Mucosa of descending colon (tissue), 3 donors: ENCODE measurements at regions not wholly inside any gene's neighbourhood (a gene's known extent, or its start where the extent isn't known, plus 50 kb on each side); places are given as distances from the start of the nearest gene placed in this dataset.

Experiments
- ATAC-seq: fragments of 200-7000 bp; cut with Tn5 transposase; one replicate; pipeline ENCODE4 v1.9.1; 2020; ENCODE audit warnings: mild to moderate bottlenecking, moderate library complexity
- DNase-seq, 3 donors: peaks; one replicate each; pipeline ENCODE4 v3.0.0-alpha.2; 2020
- H3K36me3 ChIP-seq: fragments of 200-600 bp; one replicate; pipeline ENCODE4 v1.8.0; 2021; ENCODE audit warnings: low read depth, mild to moderate bottlenecking
- H3K4me1 ChIP-seq: fragments of 200-600 bp; one replicate; pipeline ENCODE4 v1.8.0; 2021; ENCODE audit warnings: low read depth, mild to moderate bottlenecking
- H3K4me3 ChIP-seq: fragments of 200-600 bp; one replicate; pipeline ENCODE4 v1.8.0; 2021; ENCODE audit warnings: mild to moderate bottlenecking
- H3K9me3 ChIP-seq: fragments of 200-600 bp; one replicate; pipeline ENCODE4 v1.8.0; 2021; ENCODE audit warnings: mild to moderate bottlenecking
- intact Hi-C, 2 donors: fragments of 100-400 bp; cut with DNase I in 1 of 2; cut with micrococcal nuclease in 1 of 2; formaldehyde crosslinking; loops; one replicate each; pipeline versions ENCODE4 v1.11.0 to v1.11.1; 2022; cut with DNase I, micrococcal nuclease
- TF ChIP-seq, protein P1 (sequence below): fragments of 200-600 bp; IDR thresholded peaks from one replicate; pipeline ENCODE4 v1.8.0; 2022; ENCODE audit warnings: antibody characterized with exemption, mild to moderate bottlenecking
- donor health status: DM: no; HTN: no; CAD: no; lungs with moderate emphysema.
- donor health status: DM: no; HTN: no; CAD: no.
- donor health status: DM: no; HTN: yes; CAD: no.

DNA sequence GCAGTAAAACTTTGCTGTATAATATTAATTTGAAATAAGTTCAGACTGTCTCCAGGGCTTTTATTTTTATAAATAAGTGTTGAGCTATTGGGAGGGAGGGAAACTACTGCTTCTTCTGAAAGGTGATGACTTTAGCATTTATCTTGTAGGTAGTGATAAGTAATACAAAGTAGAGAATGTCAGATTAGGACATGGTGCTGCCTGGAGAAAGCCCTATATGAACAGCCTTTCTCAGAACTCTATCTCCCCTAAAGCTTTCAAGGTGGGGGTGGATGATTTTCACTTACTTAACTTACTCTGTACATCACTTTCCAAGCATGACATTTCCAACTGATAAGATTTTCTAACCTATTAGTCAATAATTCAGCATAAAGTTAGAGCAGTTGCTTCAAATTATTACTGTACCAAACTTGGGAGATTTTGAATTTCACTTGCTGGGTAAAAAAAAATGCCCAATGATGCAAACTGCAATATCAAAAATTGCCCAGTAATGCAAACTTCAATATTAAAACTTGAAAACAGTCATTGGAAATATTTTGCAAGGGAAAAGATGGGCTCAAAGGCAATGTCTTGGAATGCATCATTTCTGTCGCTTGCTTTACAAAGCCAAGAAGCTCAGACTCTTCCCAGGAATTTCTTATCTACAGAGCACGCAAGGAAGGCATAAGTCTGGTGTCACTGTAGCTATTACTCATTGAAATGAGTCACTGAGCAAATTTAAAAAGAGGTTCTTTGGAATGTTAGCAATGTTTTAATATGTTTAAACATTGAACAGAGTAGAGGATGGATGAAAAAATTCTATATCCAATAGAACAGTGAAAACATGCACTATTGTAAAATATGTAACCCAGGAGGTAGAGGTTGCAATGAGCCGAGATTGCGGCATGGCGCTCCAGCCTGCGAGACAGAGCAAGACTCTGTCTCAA lies 569.5 kb downstream of the PSAT1 start:
- ATAC-seq (no peak), DNase-seq (no peak)
- Histone ChIP-seq H3K9me3 (peaks cover 3% of the 10 kb centered on the region), H3K36me3 (no peaks in the 10 kb centered on the region), H3K4me3 (no peak overlapping the region), H3K4me1 (no peaks in the 10 kb centered on the region)
- TF ChIP-seq, protein P1, sequence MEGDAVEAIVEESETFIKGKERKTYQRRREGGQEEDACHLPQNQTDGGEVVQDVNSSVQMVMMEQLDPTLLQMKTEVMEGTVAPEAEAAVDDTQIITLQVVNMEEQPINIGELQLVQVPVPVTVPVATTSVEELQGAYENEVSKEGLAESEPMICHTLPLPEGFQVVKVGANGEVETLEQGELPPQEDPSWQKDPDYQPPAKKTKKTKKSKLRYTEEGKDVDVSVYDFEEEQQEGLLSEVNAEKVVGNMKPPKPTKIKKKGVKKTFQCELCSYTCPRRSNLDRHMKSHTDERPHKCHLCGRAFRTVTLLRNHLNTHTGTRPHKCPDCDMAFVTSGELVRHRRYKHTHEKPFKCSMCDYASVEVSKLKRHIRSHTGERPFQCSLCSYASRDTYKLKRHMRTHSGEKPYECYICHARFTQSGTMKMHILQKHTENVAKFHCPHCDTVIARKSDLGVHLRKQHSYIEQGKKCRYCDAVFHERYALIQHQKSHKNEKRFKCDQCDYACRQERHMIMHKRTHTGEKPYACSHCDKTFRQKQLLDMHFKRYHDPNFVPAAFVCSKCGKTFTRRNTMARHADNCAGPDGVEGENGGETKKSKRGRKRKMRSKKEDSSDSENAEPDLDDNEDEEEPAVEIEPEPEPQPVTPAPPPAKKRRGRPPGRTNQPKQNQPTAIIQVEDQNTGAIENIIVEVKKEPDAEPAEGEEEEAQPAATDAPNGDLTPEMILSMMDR: no peak
- intact Hi-C loops: no loop called here

DNA sequence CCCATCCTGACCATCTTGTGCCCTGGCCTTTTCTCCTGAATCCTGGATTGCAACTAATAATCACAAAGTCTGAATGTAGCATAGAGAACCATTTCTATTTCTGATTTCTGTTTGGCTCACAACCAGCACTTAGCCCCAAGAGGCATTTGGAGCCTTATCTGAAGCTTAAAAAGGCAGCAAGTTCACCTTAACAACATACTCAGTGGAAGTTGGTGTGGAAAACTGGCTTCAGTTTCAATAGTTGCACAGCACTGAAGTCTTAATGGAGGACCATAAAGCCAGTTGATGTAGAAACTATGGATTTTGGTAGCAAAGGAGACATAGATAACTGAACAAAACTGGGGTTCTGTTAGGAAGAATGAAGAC lies 574.1 kb downstream of the PSAT1 start:
- peaks cover 10% of the 10 kb centered on the region for H3K9me3 ChIP-seq
- ATAC-seq (no peak), DNase-seq (no peak)
- intact Hi-C loops: no loop called here
- TF ChIP-seq, protein P1: no peak
- no peaks in the 10 kb centered on the region for H3K4me1 ChIP-seq
- H3K36me3 ChIP-seq: no peaks in the 10 kb centered on the region
- H3K4me3 ChIP-seq: no peak overlapping the region

DNA sequence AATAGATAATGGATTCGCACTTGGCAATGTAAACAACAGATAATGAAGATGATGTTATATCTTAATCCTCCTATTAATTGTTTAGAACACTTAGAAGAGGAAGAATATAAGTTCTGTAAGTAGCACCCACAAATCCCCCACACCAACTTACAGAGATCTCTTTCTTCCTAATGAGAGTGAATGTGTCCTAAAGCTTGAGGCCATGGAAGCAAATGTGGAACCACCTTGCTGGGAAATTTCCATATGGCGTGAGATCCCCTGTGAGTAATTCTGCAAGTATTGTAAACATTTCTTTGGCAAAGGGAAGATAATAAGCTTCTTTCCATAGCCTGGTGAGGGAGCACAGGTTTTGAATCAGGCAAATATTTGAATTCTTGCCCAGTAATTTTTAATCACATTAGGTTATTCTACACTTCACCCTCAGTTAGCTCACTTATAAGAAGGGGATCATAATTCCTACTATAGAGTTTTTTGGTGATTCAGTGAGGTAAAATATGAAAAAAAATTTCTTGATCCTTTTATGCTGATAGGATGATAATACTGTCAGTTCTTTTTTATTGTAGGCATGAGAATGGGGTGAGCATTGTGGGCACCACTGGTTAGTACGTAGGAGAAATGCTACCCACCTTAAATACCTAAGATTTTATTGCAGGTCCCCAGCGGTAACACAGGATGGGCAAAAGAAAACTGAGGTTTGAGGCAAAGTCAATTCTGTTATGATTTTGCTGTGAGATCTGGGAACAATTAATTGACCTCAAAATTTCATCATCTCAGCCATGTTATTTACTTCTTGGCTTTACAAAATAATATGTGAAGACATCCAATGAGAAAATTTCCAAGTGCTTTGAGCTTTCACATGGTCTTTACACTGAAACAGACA lies 574.8 kb downstream of the PSAT1 start:
- ATAC-seq (no peak), DNase-seq (no peak)
- Histone ChIP-seq H3K4me3 (no peak overlapping the region), H3K4me1 (no peaks in the 10 kb centered on the region), H3K9me3 (peaks cover 10% of the 10 kb centered on the region), H3K36me3 (no peaks in the 10 kb centered on the region)
- intact Hi-C loops: no loop called here
- TF ChIP-seq, protein P1: no peak

DNA sequence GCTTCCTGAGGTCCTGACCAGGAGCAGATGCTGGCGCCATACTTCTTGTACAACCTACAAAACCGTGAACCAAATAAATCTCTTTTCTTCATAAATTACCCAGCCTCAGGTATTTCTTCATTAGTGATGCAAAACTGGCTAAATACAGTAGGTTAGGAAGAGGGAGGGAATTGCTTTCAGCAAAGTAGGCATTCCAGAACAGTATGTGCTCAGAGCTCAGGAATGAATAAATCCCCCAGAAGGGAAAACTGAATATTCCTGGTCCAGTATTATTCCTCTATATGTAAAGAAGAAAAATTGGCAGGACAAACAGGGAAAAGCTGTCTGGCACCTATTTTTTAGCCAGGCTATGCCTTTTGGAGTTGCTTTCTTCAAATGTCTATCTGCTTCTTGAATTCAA lies 577.1 kb downstream of the PSAT1 start:
- no peak overlapping the region for H3K4me3 ChIP-seq
- H3K9me3 ChIP-seq: peaks cover 10% of the 10 kb centered on the region
- H3K4me1 ChIP-seq: no peaks in the 10 kb centered on the region
- intact Hi-C loops: no loop called here
- ATAC-seq (no peak), DNase-seq (no peak)
- no peaks in the 10 kb centered on the region for H3K36me3 ChIP-seq
- TF ChIP-seq, protein P1: no peak

DNA sequence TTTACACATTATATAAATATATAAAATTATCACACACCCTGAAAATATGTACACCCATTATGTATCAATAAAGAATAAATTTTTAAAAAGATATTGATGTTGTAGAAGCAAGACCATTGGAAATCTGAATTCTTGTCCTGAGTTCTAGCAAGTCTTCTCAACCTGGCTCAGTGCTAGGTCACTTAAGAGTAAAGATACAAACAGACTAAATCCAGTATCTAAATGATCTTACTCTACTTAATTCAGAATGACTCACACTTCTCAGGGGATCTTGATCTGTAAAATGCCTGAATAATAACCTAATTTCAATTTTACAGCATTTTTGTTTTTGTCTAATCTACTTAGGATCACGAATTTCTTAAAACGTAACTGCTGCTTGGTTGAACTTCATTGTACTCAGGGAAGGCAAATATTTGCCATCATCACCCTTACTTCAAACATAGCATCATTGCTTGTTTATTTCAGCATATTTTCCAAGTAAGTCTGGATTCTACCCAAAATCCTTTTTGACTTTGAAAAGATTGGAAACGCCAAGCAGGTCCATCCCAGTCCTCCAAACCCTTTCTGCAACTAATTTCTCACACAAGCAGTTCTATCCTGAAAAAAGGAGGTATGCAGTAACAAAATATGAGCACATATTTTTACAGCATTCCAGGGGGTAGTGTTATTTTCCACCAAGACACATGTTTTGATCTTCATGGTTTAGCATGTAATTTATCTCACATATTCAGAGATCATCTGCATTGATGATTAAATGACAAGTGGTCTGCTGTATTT lies 582.6 kb downstream of the PSAT1 start:
- DNase-seq (no peak), ATAC-seq (no peak)
- no peaks in the 10 kb centered on the region for H3K36me3 ChIP-seq
- intact Hi-C loops: no loop called here
- H3K4me1 ChIP-seq: no peaks in the 10 kb centered on the region
- H3K9me3 ChIP-seq: no peaks in the 10 kb centered on the region
- TF ChIP-seq, protein P1: no peak
- H3K4me3 ChIP-seq: no peak overlapping the region
